Subcutaneous abdominal adipose tissue (tissue), 5 donors: ENCODE measurements at regions not wholly inside any gene's neighbourhood (a gene's known extent, or its start where the extent isn't known, plus 50 kb on each side); places are given as distances from the start of the nearest gene placed in this dataset.

Experiments
- H3K27ac ChIP-seq: one replicate; pipeline ENCODE4 v1.7.0; 2013; ENCODE audit warnings: low read depth, mild to moderate bottlenecking, inconsistent platforms, low read length, moderate library complexity
- H3K27me3 ChIP-seq, 5 donors: one replicate each; pipeline ENCODE4 v1.7.0; 2013; ENCODE audit warnings: low read length in 5 of 5, inconsistent platforms in 1 of 5; ENCODE audit not compliant: control insufficient read depth in 5 of 5, insufficient read depth in 4 of 5
- H3K36me3 ChIP-seq, 5 donors: one replicate each; pipeline ENCODE4 v1.7.0; 2013; ENCODE audit warnings: low read length in 5 of 5; ENCODE audit not compliant: control insufficient read depth in 5 of 5, insufficient read depth in 5 of 5
- H3K4me1 ChIP-seq, 5 donors: one replicate each; pipeline ENCODE4 v1.7.0; 2013; ENCODE audit warnings: low read length in 5 of 5, mild to moderate bottlenecking in 3 of 5, moderate library complexity in 1 of 5; ENCODE audit not compliant: control insufficient read depth in 5 of 5, insufficient read depth in 5 of 5
- H3K4me3 ChIP-seq, 5 donors: one replicate each; pipeline ENCODE4 v1.7.0; 2013; ENCODE audit warnings: low read length in 5 of 5, low read depth in 1 of 5
- H3K9ac ChIP-seq, 5 donors: one replicate each; pipeline ENCODE4 v1.7.0; 2013; ENCODE audit warnings: low read length in 5 of 5, mild to moderate bottlenecking in 4 of 5, moderate library complexity in 3 of 5
- H3K9me3 ChIP-seq, 5 donors: one replicate each; pipeline ENCODE4 v1.7.0; 2013; ENCODE audit warnings: low read length in 5 of 5; ENCODE audit not compliant: control insufficient read depth in 5 of 5
- donor health status: healthy.
- donor health status: healthy.
- donor health status: healthy.
- donor health status: healthy.
- donor health status: healthy.

- peaks cover 0 to 6% (median 3%) of the 10 kb centered on the region in 5 donors for H3K9me3 ChIP-seq
- H3K36me3 ChIP-seq: no peaks in the 10 kb centered on the region
- H3K4me3 ChIP-seq: no peak overlapping the region
- no peak overlapping the region for H3K27ac ChIP-seq
- no peaks in the 10 kb centered on the region for H3K27me3 ChIP-seq
- no peak overlapping the region for H3K9ac ChIP-seq
- no peaks in the 10 kb centered on the region for H3K4me1 ChIP-seq
These were observed 652.1 kb downstream of the TLE4 start for GRCh38 chr9:80223897-80224296.

GRCh38 chr9:80222466-80223169 lies 650.9 kb downstream of the TLE4 start:
- H3K9me3 ChIP-seq: peaks cover 0 to 6% (median 2%) of the 10 kb centered on the region in 5 donors
- H3K27ac ChIP-seq: no peak overlapping the region
- no peaks in the 10 kb centered on the region for H3K4me1 ChIP-seq
- no peaks in the 10 kb centered on the region for H3K27me3 ChIP-seq
- H3K36me3 ChIP-seq: no peaks in the 10 kb centered on the region
- no peak overlapping the region for H3K9ac ChIP-seq
- no peak overlapping the region for H3K4me3 ChIP-seq

GRCh38 chr9:80218328-80218727 lies 646.6 kb downstream of the TLE4 start:
- Histone ChIP-seq H3K4me1 (no peaks in the 10 kb centered on the region), H3K4me3 (no peak overlapping the region), H3K9ac (no peak overlapping the region), H3K27ac (no peak overlapping the region), H3K27me3 (no peaks in the 10 kb centered on the region), H3K9me3 (peaks cover 0 to 2% (median 0%) of the 10 kb centered on the region in 5 donors), H3K36me3 (no peaks in the 10 kb centered on the region)

GRCh38 chr9:80213613-80214012 lies 641.8 kb downstream of the TLE4 start:
- Histone ChIP-seq H3K9ac (no peak overlapping the region), H3K27ac (no peak overlapping the region), H3K4me1 (no peaks in the 10 kb centered on the region), H3K9me3 (peaks cover 0 to 11% (median 9%) of the 10 kb centered on the region in 5 donors), H3K4me3 (no peak overlapping the region), H3K36me3 (no peaks in the 10 kb centered on the region), H3K27me3 (no peaks in the 10 kb centered on the region)

GRCh38 chr9:80208696-80209095 lies 636.9 kb downstream of the TLE4 start:
- Histone ChIP-seq H3K4me3 (no peak overlapping the region), H3K9ac (no peak overlapping the region), H3K36me3 (no peaks in the 10 kb centered on the region), H3K27me3 (no peaks in the 10 kb centered on the region), H3K27ac (no peak overlapping the region), H3K9me3 (peaks cover 0 to 11% (median 9%) of the 10 kb centered on the region in 5 donors), H3K4me1 (no peaks in the 10 kb centered on the region)

- Histone ChIP-seq H3K27me3 (no peaks in the 10 kb centered on the region), H3K27ac (no peak overlapping the region), H3K4me3 (no peak overlapping the region), H3K4me1 (no peaks in the 10 kb centered on the region), H3K36me3 (no peaks in the 10 kb centered on the region), H3K9me3 (no peaks in the 10 kb centered on the region), H3K9ac (no peak overlapping the region)
These were observed 632.3 kb downstream of the TLE4 start for GRCh38 chr9:80204054-80204453.

GRCh38 chr9:80197661-80198060 lies 625.9 kb downstream of the TLE4 start:
- Histone ChIP-seq H3K27ac (no peak overlapping the region), H3K27me3 (no peaks in the 10 kb centered on the region), H3K4me3 (no peak overlapping the region), H3K36me3 (no peaks in the 10 kb centered on the region), H3K4me1 (no peaks in the 10 kb centered on the region), H3K9me3 (no peaks in the 10 kb centered on the region), H3K9ac (no peak overlapping the region)

- Histone ChIP-seq H3K4me3 (no peak overlapping the region), H3K4me1 (no peaks in the 10 kb centered on the region), H3K9ac (no peak overlapping the region), H3K27ac (no peak overlapping the region), H3K36me3 (no peaks in the 10 kb centered on the region), H3K27me3 (no peaks in the 10 kb centered on the region), H3K9me3 (no peaks in the 10 kb centered on the region)
These were observed 619.3 kb downstream of the TLE4 start for GRCh38 chr9:80191108-80191507.

- no peaks in the 10 kb centered on the region for H3K9me3 ChIP-seq
- H3K4me3 ChIP-seq: no peak overlapping the region
- H3K36me3 ChIP-seq: no peaks in the 10 kb centered on the region
- no peak overlapping the region for H3K9ac ChIP-seq
- H3K27me3 ChIP-seq: no peaks in the 10 kb centered on the region
- no peak overlapping the region for H3K27ac ChIP-seq
- H3K4me1 ChIP-seq: no peaks in the 10 kb centered on the region
These were observed 616.8 kb downstream of the TLE4 start for GRCh38 chr9:80188579-80188978.

GRCh38 chr9:80185112-80185738 lies 613.5 kb downstream of the TLE4 start:
- peaks cover 0 to 6% (median 0%) of the 10 kb centered on the region in 5 donors for H3K9me3 ChIP-seq
- no peaks in the 10 kb centered on the region for H3K27me3 ChIP-seq
- no peaks in the 10 kb centered on the region for H3K4me1 ChIP-seq
- H3K4me3 ChIP-seq: no peak overlapping the region
- no peak overlapping the region for H3K9ac ChIP-seq
- no peak overlapping the region for H3K27ac ChIP-seq
- H3K36me3 ChIP-seq: no peaks in the 10 kb centered on the region
